ENCODE measurements at regions not wholly inside any gene's neighbourhood (a gene's known extent, or its start where the extent isn't known, plus 50 kb on each side); places are given as distances from the start of the nearest gene placed in this dataset.

GRCh38 chr12:4133636-4134447 is 139.7 kb upstream of the CCND2 start:
- no peak for DNase-seq

- no peak for DNase-seq
Measured at GRCh38 chr12:4133029-4133428, 140.5 kb upstream of the CCND2 start.

GRCh38 chr12:4121506-4122020 is 152.0 kb upstream of the CCND2 start:
- no peak for DNase-seq

- DNase-seq: no peak
Measured at GRCh38 chr12:4120316-4120917, 153.1 kb upstream of the CCND2 start.

- DNase-seq: peak; percentile 98
Measured at GRCh38 chr12:4119157-4119761, 154.3 kb upstream of the CCND2 start.

DNA sequence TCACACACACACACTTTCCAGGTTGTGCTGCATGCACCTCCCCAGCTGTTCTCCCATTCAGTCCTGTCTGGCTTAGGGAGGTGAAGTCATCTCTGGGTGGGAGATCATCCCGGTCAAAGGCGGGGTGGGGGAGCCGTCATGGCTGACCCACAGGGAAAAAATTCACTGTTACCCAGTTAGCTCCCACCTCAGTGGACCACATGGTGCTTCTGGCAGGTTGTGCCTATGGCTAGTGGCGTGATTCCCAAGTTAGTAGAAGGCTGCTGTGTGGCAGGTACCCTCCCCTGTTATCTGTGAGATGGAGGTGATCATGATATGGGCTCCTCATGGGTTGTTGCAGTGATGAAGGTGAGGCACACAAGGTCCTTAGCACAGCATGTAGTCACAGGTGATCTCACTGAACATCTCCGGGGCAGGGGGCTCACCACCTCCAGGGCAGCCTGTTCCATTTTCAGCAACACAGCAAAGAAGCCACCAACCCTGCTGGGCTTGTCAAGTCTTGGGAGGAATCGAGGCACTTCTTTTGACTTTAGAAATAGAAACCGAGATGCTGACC is 154.9 kb upstream of the CCND2 start:
- peak; percentile 33 for DNase-seq

GRCh38 chr12:4118017-4118510 is 155.5 kb upstream of the CCND2 start:
- DNase-seq: peak; percentile 94

DNA sequence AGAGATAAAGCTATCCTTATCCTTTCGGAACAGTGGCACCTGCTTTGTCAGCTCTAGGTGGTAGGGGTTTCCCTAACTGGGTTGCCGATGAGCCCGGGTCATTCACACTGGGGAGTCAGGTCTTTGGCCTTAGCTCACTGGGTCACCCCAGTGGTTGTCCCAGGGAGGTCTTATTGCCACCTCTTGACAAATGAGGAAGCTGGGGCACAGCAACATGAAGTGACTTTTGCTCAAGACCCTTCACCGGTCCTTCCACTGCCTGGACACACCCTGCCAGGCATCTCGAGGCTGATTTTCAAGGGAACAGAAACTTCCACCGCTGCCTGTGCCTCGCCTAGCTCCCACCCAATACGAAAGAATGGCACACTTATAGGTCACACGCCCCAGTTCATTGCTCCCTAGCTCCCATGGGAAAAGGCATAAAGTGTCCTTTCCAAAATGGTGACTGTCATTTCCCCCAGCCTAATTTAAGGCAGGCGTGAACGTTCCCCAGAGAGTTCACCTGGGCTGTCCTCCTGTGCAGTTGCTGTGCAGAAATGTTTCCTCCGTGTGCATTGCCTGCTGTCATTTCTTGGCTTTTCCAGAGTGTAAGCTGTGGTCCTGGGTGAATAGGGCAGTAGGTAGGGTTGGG is 156.1 kb upstream of the CCND2 start:
- peak; percentile 67 for DNase-seq

- DNase-seq: peak; percentile 95
Measured at GRCh38 chr12:4116251-4117111, 157.1 kb upstream of the CCND2 start.

DNA sequence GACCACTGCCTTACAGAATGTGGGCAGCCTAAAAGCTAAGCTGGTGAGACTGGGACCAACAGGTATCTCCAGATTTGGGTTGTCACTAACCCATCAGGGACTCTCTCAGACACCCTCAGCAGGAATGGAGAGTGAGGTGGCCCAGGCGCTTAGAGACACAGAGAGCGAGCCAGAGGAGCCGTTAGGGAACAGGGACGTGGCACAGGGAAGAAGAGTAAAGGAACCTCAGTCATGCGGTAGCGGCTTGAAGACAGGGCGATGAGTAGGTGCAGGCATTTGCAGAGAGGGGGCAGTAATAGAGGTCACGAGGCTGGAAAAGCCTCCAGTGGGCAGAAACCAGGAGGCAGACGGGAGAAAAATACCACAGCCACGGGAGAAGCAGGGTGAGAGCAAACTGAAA is 158.0 kb upstream of the CCND2 start:
- DNase-seq: peak; percentile 63

- peak; percentile 42 for DNase-seq
Measured at GRCh38 chr12:4114986-4115385, 158.6 kb upstream of the CCND2 start.

GRCh38 chr12:4112734-4113325 is 160.7 kb upstream of the CCND2 start:
- DNase-seq: no peak

- no peak for DNase-seq
Measured at GRCh38 chr12:4112290-4112689, 161.3 kb upstream of the CCND2 start.

- no peak for DNase-seq
Measured at GRCh38 chr12:4111010-4111409, 162.6 kb upstream of the CCND2 start.

DNA sequence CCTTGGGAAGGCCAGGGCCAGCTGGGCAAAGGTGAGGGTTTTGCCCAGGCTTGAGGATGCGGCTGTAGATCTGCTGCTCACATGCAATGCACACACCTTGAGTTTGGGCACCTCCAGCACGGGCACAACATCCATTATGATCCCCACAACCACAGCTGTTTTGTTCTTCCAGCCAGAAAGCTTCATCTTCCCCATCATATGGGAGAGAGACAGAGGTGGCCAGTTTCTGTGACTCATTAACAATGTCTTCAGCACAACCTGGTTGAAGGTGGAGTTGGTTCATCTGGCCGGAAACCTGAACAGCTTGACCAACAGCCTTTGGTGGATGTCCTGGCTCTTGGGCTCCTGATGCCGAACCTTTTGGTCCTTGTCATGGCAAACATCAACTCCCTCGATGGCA is 163.7 kb upstream of the CCND2 start:
- no peak for DNase-seq

DNA sequence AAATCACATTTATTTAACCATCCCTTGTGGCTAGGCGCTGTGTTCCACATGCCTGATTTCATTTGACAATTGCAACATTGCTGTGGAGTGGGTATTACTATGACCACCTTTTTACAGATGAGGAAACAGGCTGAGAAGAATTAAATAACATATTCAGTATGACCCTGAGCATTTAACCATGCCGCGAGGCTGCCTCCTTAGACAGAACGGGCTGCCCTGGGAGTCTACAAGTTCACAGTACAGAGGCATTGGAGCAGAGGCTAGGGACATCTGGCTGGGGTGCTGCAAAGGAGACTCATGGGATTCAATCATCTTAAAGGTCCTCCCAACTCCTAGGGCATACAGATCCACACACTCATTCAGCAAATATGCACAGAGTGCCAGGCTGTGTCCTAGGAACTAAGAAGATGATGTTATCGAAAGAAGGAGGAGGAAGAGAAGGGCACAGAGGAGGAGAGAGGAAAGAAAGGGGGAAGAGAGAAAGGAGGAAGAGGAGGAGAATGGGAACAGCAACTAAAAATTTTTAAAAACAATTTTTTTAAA is 164.7 kb upstream of the CCND2 start:
- no peak for DNase-seq

DNA sequence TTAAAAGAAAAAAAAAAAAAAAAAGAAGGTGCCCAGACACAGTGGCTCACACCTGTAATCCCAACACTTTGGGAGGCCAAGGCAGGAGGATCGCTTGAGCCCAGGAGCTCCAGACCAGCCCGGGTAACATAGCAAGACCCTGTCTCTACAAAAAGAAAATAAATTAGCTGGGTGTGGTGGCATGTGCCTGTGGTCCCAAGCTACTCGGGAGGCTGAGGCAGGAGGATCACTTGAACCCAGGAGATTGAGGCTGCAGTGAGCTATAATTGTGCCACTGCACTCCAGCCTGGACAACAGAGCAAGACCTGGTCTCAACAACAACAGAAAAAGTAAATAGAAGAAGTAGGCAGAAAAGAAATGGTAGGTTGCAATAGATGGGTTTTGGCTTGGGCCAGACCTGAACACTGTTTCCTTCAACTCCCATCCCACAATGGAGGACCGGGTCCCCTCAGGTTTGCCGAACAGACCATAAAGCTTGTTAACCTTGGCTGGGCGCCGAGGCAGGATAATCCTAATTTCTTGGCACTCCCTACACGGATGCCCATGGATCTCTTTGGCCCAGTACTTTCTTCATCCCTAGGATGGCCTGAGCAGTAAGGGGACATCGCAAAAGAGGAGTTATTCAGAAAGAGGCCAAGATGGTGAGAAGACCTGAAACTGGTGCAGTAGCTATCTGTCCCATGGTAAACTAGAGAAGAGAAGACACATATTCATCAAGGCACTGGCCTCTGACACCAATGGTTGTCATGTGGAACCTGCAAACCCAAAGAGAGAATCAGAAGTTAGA is 165.5 kb upstream of the CCND2 start:
- DNase-seq: no peak

DNA sequence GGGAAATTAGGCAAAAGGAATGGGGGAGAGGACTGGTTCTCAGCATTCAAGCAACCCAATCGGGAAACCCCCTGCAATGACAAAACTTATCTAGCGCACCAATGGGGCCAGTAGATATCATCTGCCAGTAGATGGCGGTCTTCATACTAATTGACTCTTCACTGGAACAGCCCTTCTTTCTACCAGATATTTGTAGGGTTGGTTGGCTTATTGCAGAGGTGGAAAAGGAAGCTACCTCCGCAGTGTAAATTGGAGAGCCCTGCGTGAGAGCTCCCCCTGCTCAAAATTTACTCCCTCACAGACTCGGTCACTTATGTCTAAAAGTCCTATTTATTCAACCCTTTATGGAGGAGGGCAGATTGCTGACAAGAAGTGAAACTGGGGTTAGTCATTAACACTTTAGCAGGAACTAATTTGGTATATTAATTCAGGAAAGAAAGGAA is 166.1 kb upstream of the CCND2 start:
- DNase-seq: peak; percentile 89

GRCh38 chr12:4106621-4107020 is 166.9 kb upstream of the CCND2 start:
- DNase-seq: no peak

GRCh38 chr12:4104722-4105244 is 168.8 kb upstream of the CCND2 start:
- no peak for DNase-seq
